Stimulated activated memory B cell treated with anti-CD40 and anti-IgM and Interleukin-4, amounts not matched to agents 10 μg/mL and 1 μg/mL and 100 μg/mL, for 72 hours (primary cell): ENCODE measurements at regions not wholly inside any gene's neighbourhood (a gene's known extent, or its start where the extent isn't known, plus 50 kb on each side); places are given as distances from the start of the nearest gene placed in this dataset.

ENCODE experiments used
- ATAC-seq: fragments of 150-1000 bp; cut with Tn5 transposase; 2 replicates; pipeline ENCODE4 v1.10.0; 2021
- H3K27ac Mint-ChIP-seq: one replicate; pipeline ENCODE4 v1.8.0; 2022; ENCODE audit warnings: mild to moderate bottlenecking, mixed read lengths
- H3K27me3 Mint-ChIP-seq: one replicate; pipeline ENCODE4 v1.8.0; 2022; ENCODE audit warnings: mixed read lengths
- H3K36me3 Mint-ChIP-seq: one replicate; pipeline ENCODE4 v1.8.0; 2022; ENCODE audit warnings: mixed read lengths
- H3K4me1 Mint-ChIP-seq: one replicate; pipeline ENCODE4 v1.8.0; 2022; ENCODE audit warnings: mixed read lengths
- H3K4me3 Mint-ChIP-seq: one replicate; pipeline ENCODE4 v1.8.0; 2022; ENCODE audit warnings: mild to moderate bottlenecking, moderate library complexity, mixed read lengths
- H3K9me3 Mint-ChIP-seq: one replicate; pipeline ENCODE4 v1.8.0; 2022; ENCODE audit warnings: mixed read lengths

GRCh38 chr6:51542475-51542874 lies 544.9 kb downstream of the PKHD1 start:
- Mint-ChIP-seq H3K27me3 (no peaks in the 10 kb centered on the region), H3K4me3 (no peak overlapping the region), H3K9me3 (no peaks in the 10 kb centered on the region), H3K36me3 (no peaks in the 10 kb centered on the region), H3K4me1 (no peaks in the 10 kb centered on the region), H3K27ac (no peak overlapping the region)
- no peak for ATAC-seq

- no peak for ATAC-seq
- Mint-ChIP-seq H3K27ac (no peak overlapping the region), H3K4me1 (no peaks in the 10 kb centered on the region), H3K9me3 (no peaks in the 10 kb centered on the region), H3K4me3 (no peak overlapping the region), H3K36me3 (no peaks in the 10 kb centered on the region), H3K27me3 (no peaks in the 10 kb centered on the region)
Observed at GRCh38 chr6:51550243-51550642, 537.2 kb downstream of the PKHD1 start.

GRCh38 chr6:51552435-51552834 lies 535.0 kb downstream of the PKHD1 start:
- Mint-ChIP-seq H3K4me1 (no peaks in the 10 kb centered on the region), H3K4me3 (no peak overlapping the region), H3K27ac (no peak overlapping the region), H3K36me3 (no peaks in the 10 kb centered on the region), H3K27me3 (no peaks in the 10 kb centered on the region), H3K9me3 (no peaks in the 10 kb centered on the region)
- ATAC-seq = no peak

- no peak overlapping the region for H3K27ac Mint-ChIP-seq
- H3K27me3 Mint-ChIP-seq = no peaks in the 10 kb centered on the region
- H3K9me3 Mint-ChIP-seq = no peaks in the 10 kb centered on the region
- H3K4me3 Mint-ChIP-seq = no peak overlapping the region
- H3K36me3 Mint-ChIP-seq = no peaks in the 10 kb centered on the region
- ATAC-seq = no peak
- H3K4me1 Mint-ChIP-seq = no peaks in the 10 kb centered on the region
Observed at GRCh38 chr6:51553246-51554015, 534.0 kb downstream of the PKHD1 start.

- Mint-ChIP-seq H3K4me1 (no peaks in the 10 kb centered on the region), H3K4me3 (no peak overlapping the region), H3K9me3 (no peaks in the 10 kb centered on the region), H3K36me3 (no peaks in the 10 kb centered on the region), H3K27me3 (no peaks in the 10 kb centered on the region), H3K27ac (no peak overlapping the region)
- no peak for ATAC-seq
Observed at GRCh38 chr6:51554029-51554428, 533.4 kb downstream of the PKHD1 start.

- H3K36me3 Mint-ChIP-seq = no peaks in the 10 kb centered on the region
- no peaks in the 10 kb centered on the region for H3K9me3 Mint-ChIP-seq
- no peaks in the 10 kb centered on the region for H3K27me3 Mint-ChIP-seq
- ATAC-seq = no peak
- H3K27ac Mint-ChIP-seq = no peak overlapping the region
- no peaks in the 10 kb centered on the region for H3K4me1 Mint-ChIP-seq
- no peak overlapping the region for H3K4me3 Mint-ChIP-seq
Observed at GRCh38 chr6:51559059-51559458, 528.4 kb downstream of the PKHD1 start.

GRCh38 chr6:51562198-51562597 lies 525.2 kb downstream of the PKHD1 start:
- no peaks in the 10 kb centered on the region for H3K9me3 Mint-ChIP-seq

More at GRCh38 chr6:51562198-51562597, 525.2 kb downstream of the PKHD1 start:
- Mint-ChIP-seq H3K4me3 (no peak overlapping the region), H3K27ac (no peak overlapping the region), H3K27me3 (no peaks in the 10 kb centered on the region), H3K36me3 (no peaks in the 10 kb centered on the region), H3K4me1 (no peaks in the 10 kb centered on the region)
- no peak for ATAC-seq
